Keratinocyte (primary cell): ENCODE measurements at regions not wholly inside any gene's neighbourhood (a gene's known extent, or its start where the extent isn't known, plus 50 kb on each side); places are given as distances from the start of the nearest gene placed in this dataset.

ENCODE experiments used
- EZH2 ChIP-seq: IDR thresholded peaks from one replicate; pipeline ENCODE4 v1.6.1; 2012; ENCODE audit warnings: inconsistent platforms, mild to moderate bottlenecking, low read length, moderate library complexity
- TF ChIP-seq, protein P1 (sequence below), 3 experiments: IDR thresholded peaks in 1 of 3; conservative IDR thresholded peaks in 1 of 3; optimal IDR thresholded peaks in 1 of 3; 2 replicates in 2 of 3; 3 replicates in 1 of 3; pipeline versions ENCODE3 to v1.5.1; 2011; ENCODE audit warnings: low read length in 3 of 3, mild to moderate bottlenecking in 3 of 3, moderate library complexity in 2 of 3, control low read depth in 1 of 3, inconsistent platforms in 1 of 3; ENCODE audit not compliant: insufficient read depth in 2 of 3; ENCODE audit errors: extremely low read depth in 1 of 3

GRCh38 chr12:91424506-91424905 lies 241.9 kb upstream of the DCN start:
- TF ChIP-seq, protein P1, sequence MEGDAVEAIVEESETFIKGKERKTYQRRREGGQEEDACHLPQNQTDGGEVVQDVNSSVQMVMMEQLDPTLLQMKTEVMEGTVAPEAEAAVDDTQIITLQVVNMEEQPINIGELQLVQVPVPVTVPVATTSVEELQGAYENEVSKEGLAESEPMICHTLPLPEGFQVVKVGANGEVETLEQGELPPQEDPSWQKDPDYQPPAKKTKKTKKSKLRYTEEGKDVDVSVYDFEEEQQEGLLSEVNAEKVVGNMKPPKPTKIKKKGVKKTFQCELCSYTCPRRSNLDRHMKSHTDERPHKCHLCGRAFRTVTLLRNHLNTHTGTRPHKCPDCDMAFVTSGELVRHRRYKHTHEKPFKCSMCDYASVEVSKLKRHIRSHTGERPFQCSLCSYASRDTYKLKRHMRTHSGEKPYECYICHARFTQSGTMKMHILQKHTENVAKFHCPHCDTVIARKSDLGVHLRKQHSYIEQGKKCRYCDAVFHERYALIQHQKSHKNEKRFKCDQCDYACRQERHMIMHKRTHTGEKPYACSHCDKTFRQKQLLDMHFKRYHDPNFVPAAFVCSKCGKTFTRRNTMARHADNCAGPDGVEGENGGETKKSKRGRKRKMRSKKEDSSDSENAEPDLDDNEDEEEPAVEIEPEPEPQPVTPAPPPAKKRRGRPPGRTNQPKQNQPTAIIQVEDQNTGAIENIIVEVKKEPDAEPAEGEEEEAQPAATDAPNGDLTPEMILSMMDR (optimal IDR thresholded peaks at IDR 0.05 in 1 of 3, IDR thresholded peaks at IDR 0.05 in 1 of 3, conservative IDR thresholded peaks at IDR 0.05 in 1 of 3; ENCODE audit: extremely low read depth in 1 of 3, insufficient read depth in 2 of 3, low read length in 3 of 3) = no peak
- no peak for TF ChIP-seq EZH2
